Right atrium auricular region (tissue), 2 donors: ENCODE measurements at regions not wholly inside any gene's neighbourhood (a gene's known extent, or its start where the extent isn't known, plus 50 kb on each side); places are given as distances from the start of the nearest gene placed in this dataset.

ENCODE experiments used
- DNase-seq: peaks from one replicate; pipeline ENCODE4 v3.0.0-alpha.2; 2019; ENCODE audit warnings: low spot score
- H3K27ac ChIP-seq, 2 donors: fragments of 200-600 bp; sonication (generic); 1 replicate in 1 of 2; 2 replicates in 1 of 2; pipeline ENCODE4 v1.5.1; 2016 to 2019
- H3K27me3 ChIP-seq, 2 donors: fragments of 200-600 bp; sonication (generic); one replicate each; pipeline versions ENCODE4 v1.5.1 to v1.6.0; 2017 to 2019
- H3K36me3 ChIP-seq: fragments of 200-600 bp; sonication (generic); one replicate; pipeline ENCODE4 v1.5.1; 2016
- H3K4me1 ChIP-seq, 2 donors: fragments of 200-600 bp; sonication (generic); one replicate each; pipeline versions ENCODE4 v1.5.1 to v1.6.0; 2017 to 2019
- H3K4me3 ChIP-seq, 2 donors: fragments of 200-600 bp; sonication (generic); 1 replicate in 1 of 2; 2 replicates in 1 of 2; pipeline ENCODE4 v1.5.1; 2017 to 2019; ENCODE audit warnings: mild to moderate bottlenecking in 1 of 2, moderate library complexity in 1 of 2
- H3K9me3 ChIP-seq, 2 donors: fragments of 200-600 bp; sonication (generic); one replicate each; pipeline ENCODE4 v1.5.1; 2019
- TF ChIP-seq, protein P1 (sequence below), 2 donors: fragments of 200-600 bp; sonication (generic); IDR thresholded peaks; one replicate each; pipeline ENCODE4 v1.5.1; 2019; ENCODE audit warnings: antibody characterized with exemption in 2 of 2

- H3K27ac ChIP-seq: no peak overlapping the region
- TF ChIP-seq, protein P1, sequence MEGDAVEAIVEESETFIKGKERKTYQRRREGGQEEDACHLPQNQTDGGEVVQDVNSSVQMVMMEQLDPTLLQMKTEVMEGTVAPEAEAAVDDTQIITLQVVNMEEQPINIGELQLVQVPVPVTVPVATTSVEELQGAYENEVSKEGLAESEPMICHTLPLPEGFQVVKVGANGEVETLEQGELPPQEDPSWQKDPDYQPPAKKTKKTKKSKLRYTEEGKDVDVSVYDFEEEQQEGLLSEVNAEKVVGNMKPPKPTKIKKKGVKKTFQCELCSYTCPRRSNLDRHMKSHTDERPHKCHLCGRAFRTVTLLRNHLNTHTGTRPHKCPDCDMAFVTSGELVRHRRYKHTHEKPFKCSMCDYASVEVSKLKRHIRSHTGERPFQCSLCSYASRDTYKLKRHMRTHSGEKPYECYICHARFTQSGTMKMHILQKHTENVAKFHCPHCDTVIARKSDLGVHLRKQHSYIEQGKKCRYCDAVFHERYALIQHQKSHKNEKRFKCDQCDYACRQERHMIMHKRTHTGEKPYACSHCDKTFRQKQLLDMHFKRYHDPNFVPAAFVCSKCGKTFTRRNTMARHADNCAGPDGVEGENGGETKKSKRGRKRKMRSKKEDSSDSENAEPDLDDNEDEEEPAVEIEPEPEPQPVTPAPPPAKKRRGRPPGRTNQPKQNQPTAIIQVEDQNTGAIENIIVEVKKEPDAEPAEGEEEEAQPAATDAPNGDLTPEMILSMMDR (IDR thresholded peaks at IDR 0.05): no peak
- no peaks in the 10 kb centered on the region for H3K4me1 ChIP-seq
- no peak overlapping the region for H3K4me3 ChIP-seq
- no peaks in the 10 kb centered on the region for H3K36me3 ChIP-seq
- no peaks in the 10 kb centered on the region for H3K9me3 ChIP-seq
- no peaks in the 10 kb centered on the region for H3K27me3 ChIP-seq
- no peak for DNase-seq
Observed at GRCh38 chr4:43846111-43846587, 602.5 kb downstream of the KCTD8 start.

DNA sequence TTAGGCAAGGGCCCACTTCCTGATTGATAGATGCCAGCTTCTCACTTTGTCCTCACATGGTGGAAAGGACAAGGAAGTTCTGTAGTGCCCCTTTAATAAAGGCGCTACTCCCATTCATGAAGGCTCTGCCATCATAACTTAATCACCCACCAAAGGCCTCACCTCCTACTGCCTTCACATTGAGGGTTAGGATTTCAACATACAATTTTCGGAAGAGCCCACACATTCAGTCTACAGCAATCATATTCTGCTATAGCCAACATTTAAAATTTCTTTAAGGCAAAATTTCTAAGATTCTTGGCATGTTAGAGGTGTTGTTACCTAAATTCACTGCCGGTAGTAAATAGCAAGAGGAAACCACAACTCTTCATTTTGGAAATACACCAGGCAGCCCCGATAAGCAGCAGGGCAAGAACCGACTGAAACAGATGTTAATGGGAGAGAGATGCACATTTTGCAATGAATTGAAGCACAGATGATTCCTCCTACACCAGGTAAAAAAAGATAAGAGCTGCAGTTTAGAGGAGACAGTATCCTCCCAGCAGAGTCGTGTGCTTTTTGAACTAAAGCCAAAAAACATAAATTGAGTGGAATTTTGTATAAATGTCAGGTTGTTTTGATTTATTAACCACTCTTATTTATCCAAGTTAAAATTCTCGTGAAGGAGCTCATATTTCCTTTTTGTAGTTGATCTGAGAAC is 594.9 kb downstream of the KCTD8 start:
- Histone ChIP-seq H3K27ac (no peak overlapping the region), H3K36me3 (no peaks in the 10 kb centered on the region), H3K9me3 (no peaks in the 10 kb centered on the region), H3K4me3 (no peak overlapping the region), H3K4me1 (no peaks in the 10 kb centered on the region), H3K27me3 (no peaks in the 10 kb centered on the region)
- no peak for DNase-seq
- TF ChIP-seq, protein P1 (IDR thresholded peaks at IDR 0.05): no peak

DNA sequence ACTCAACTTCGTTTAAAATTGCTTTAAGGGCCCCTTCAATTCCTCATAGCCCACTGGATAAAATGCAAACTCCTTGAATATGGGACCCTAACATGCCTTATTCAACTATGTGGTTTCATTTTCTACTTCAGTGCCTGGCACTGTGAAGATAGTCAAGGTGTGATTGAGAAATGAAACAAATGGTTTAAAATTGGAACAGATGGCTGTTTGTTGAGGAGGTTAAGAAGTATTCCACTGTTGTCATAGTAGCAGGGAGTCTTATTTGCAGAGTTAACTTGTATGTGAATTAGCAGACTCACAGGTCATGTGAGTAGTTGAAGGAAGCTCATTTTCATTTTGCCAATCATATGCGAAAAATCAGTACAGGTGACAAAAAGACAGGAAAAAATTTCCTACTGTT is 593.3 kb downstream of the KCTD8 start:
- H3K4me3 ChIP-seq: no peak overlapping the region
- H3K4me1 ChIP-seq: no peaks in the 10 kb centered on the region
- no peak overlapping the region for H3K27ac ChIP-seq
- DNase-seq: no peak
- no peaks in the 10 kb centered on the region for H3K36me3 ChIP-seq
- no peaks in the 10 kb centered on the region for H3K9me3 ChIP-seq
- TF ChIP-seq, protein P1 (IDR thresholded peaks at IDR 0.05): no peak
- H3K27me3 ChIP-seq: no peaks in the 10 kb centered on the region

GRCh38 chr4:43864616-43865146 is 583.9 kb downstream of the KCTD8 start:
- no peak overlapping the region for H3K4me3 ChIP-seq
- DNase-seq: no peak
- no peaks in the 10 kb centered on the region for H3K27me3 ChIP-seq
- H3K36me3 ChIP-seq: no peaks in the 10 kb centered on the region
- TF ChIP-seq, protein P1 (IDR thresholded peaks at IDR 0.05): no peak
- no peaks in the 10 kb centered on the region for H3K4me1 ChIP-seq
- H3K9me3 ChIP-seq: no peaks in the 10 kb centered on the region
- H3K27ac ChIP-seq: no peak overlapping the region

DNA sequence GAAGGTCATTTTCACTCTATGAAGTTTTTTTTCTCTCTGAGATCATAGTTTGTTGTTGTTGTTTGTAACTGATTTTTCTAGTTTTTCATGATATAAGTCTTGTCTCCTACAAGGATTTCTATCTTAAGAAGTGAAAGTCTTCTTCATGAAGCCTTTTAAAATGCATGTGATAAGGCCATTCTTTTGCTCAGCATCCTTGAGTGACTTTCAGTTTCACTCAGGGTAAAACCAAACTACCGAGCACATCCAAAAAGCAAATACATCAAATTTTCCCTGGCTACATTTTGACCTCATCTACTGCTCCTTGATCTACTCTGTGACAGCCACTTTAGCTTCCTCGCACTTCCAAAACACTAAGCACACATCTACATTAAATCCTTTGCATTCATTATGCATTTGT is 580.7 kb downstream of the KCTD8 start:
- Histone ChIP-seq H3K4me1 (no peaks in the 10 kb centered on the region), H3K4me3 (no peak overlapping the region), H3K9me3 (no peaks in the 10 kb centered on the region), H3K27me3 (no peaks in the 10 kb centered on the region), H3K27ac (no peak overlapping the region), H3K36me3 (no peaks in the 10 kb centered on the region)
- no peak for DNase-seq
- TF ChIP-seq, protein P1 (IDR thresholded peaks at IDR 0.05): no peak

DNA sequence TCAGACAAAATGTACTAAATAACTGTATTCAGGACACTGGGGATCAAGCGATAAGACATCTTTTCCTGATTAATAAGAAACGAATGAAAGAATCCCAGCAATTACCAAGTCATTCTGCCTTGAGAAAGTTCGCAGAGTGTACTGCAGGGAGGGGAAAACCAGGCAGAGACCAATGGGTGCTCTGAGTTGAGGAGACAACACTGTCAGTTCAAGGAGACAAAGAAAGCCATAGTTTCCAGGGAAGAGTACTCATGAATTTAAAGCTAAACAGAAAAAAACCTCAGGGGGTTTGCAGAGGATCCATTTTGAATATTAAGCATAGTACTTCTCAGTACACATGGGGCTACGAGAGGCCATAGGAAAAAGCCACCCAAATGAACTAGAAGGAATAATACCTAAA is 573.0 kb downstream of the KCTD8 start:
- DNase-seq: no peak
- Histone ChIP-seq H3K27me3 (no peaks in the 10 kb centered on the region), H3K4me3 (no peak overlapping the region)

More for the DNA sequence above, 573.0 kb downstream of the KCTD8 start:
- Histone ChIP-seq H3K36me3 (no peaks in the 10 kb centered on the region), H3K27ac (no peak overlapping the region), H3K4me1 (no peaks in the 10 kb centered on the region), H3K9me3 (no peaks in the 10 kb centered on the region)
- TF ChIP-seq, protein P1 (IDR thresholded peaks at IDR 0.05): no peak
